Stimulated activated effector memory CD8-positive, alpha-beta T cell treated with anti-CD3 and anti-CD28 coated beads, Interleukin-12 subunit alpha, Interleukin-12 subunit beta, amount 100 ng/mL, for 72 hours (primary cell): ENCODE measurements at regions not wholly inside any gene's neighbourhood (a gene's known extent, or its start where the extent isn't known, plus 50 kb on each side); places are given as distances from the start of the nearest gene placed in this dataset.
"Not testable (repeated sequence)": the region's sequence is repeated elsewhere in the genome, so short reads cannot be mapped to it uniquely, and the experiment has no call there.

ENCODE experiments used
- ATAC-seq: fragments of 150-1000 bp; cut with Tn5 transposase; 2 replicates; pipeline ENCODE4 v1.10.0; 2021
- DNase-seq, 2 donors: peaks; one replicate each; pipeline ENCODE4 v3.0.0; 2021 to 2022; ENCODE audit warnings: low spot score in 2 of 2
- H3K27ac Mint-ChIP-seq: one replicate; pipeline ENCODE4 v1.8.0; 2022; ENCODE audit warnings: mild to moderate bottlenecking, mixed read lengths
- H3K36me3 Mint-ChIP-seq: one replicate; pipeline ENCODE4 v1.8.0; 2022; ENCODE audit warnings: mild to moderate bottlenecking, mixed read lengths
- H3K4me1 Mint-ChIP-seq: one replicate; pipeline ENCODE4 v1.8.0; 2022; ENCODE audit warnings: mixed read lengths
- H3K4me3 Mint-ChIP-seq: one replicate; pipeline ENCODE4 v1.8.0; 2022; ENCODE audit warnings: mild to moderate bottlenecking, mixed read lengths
- H3K9me3 Mint-ChIP-seq: one replicate; pipeline ENCODE4 v1.8.0; 2022; ENCODE audit warnings: mixed read lengths

- not testable (repeated sequence) for ATAC-seq, H3K27ac Mint-ChIP-seq, H3K4me3 Mint-ChIP-seq, H3K36me3 Mint-ChIP-seq, DNase-seq, H3K4me1 Mint-ChIP-seq, H3K9me3 Mint-ChIP-seq
Measured at GRCh38 chrY:21782174-21782860, 112.0 kb downstream of the RBMY1D start.

- no peak overlapping the region for H3K4me3 Mint-ChIP-seq
- no peak for ATAC-seq
Measured at GRCh38 chrY:21813484-21814233, 80.7 kb downstream of the RBMY1D start.

GRCh38 chrY:21814491-21814890, 79.8 kb downstream of the RBMY1D start:
- Mint-ChIP-seq H3K27ac (no peak overlapping the region), H3K9me3 (peaks cover 8% of the 10 kb centered on the region), H3K4me1 (no peaks in the 10 kb centered on the region), H3K36me3 (no peaks in the 10 kb centered on the region), H3K4me3 (no peak overlapping the region)
- no peak for ATAC-seq
- no peak for DNase-seq

More at GRCh38 chrY:21813484-21814233, 80.7 kb downstream of the RBMY1D start:
- no peak for DNase-seq
- H3K27ac Mint-ChIP-seq, result no peak overlapping the region
- H3K9me3 Mint-ChIP-seq, result peaks cover 8% of the 10 kb centered on the region
- no peaks in the 10 kb centered on the region for H3K36me3 Mint-ChIP-seq
- H3K4me1 Mint-ChIP-seq, result no peaks in the 10 kb centered on the region

GRCh38 chrY:21821881-21822280, 72.4 kb downstream of the RBMY1D start:
- no peak overlapping the region for H3K4me3 Mint-ChIP-seq
- H3K9me3 Mint-ChIP-seq, result peaks cover under 1% of the 10 kb centered on the region
- ATAC-seq (no peak), DNase-seq (no peak)
- no peaks in the 10 kb centered on the region for H3K36me3 Mint-ChIP-seq
- no peaks in the 10 kb centered on the region for H3K4me1 Mint-ChIP-seq
- H3K27ac Mint-ChIP-seq, result no peak overlapping the region

- H3K9me3 Mint-ChIP-seq, result no peaks in the 10 kb centered on the region
- no peak for ATAC-seq
Measured at GRCh38 chrY:21827593-21827992, 66.7 kb downstream of the RBMY1D start.

More at GRCh38 chrY:21827593-21827992, 66.7 kb downstream of the RBMY1D start:
- H3K27ac Mint-ChIP-seq, result no peak overlapping the region
- H3K4me3 Mint-ChIP-seq, result no peak overlapping the region
- no peaks in the 10 kb centered on the region for H3K36me3 Mint-ChIP-seq
- no peaks in the 10 kb centered on the region for H3K4me1 Mint-ChIP-seq
- DNase-seq, result no peak
